IMR-90 (cell line): ENCODE measurements at regions not wholly inside any gene's neighbourhood (a gene's known extent, or its start where the extent isn't known, plus 50 kb on each side); places are given as distances from the start of the nearest gene placed in this dataset.

Source experiments
- ATAC-seq: fragments of 200-7000 bp; cut with Tn5 transposase; 2 replicates; pipeline ENCODE4 v1.9.1; 2020; ENCODE audit warnings: low read depth, mild to moderate bottlenecking, moderate library complexity
- BruUV-seq: library from RNA; stranded (reverse); fragments of 400-500 nt; replicated peaks from 2 replicates; lab custom pipeline; 2021; lab: Mats Ljungman, UMichigan
- CTCF ChIA-PET: fragments of 300-600 bp; formaldehyde crosslinking; extraction: SDS; loops from one replicate; lab custom pipeline; 2021; ENCODE audit warnings: antibody characterized with exemption; lab: Yijun Ruan, JAX
- POLR2A ChIA-PET: fragments of 300-600 bp; sonication (Branson Sonifier 250); formaldehyde crosslinking; loops from one replicate; lab custom pipeline; 2022; ENCODE audit warnings: antibody characterized with exemption; ENCODE audit not compliant: unreplicated experiment; lab: Charles Lee
- DNase-seq: peaks from one replicate; pipeline ENCODE4 v3.0.0; 2013
- H2AFZ ChIP-seq: replicated peaks from 2 replicates; pipeline ENCODE3; 2013; ENCODE audit warnings: low read length, mild to moderate bottlenecking; ENCODE audit not compliant: poor library complexity
- H2AK5ac ChIP-seq: 2 replicates; pipeline ENCODE4 v1.6.1; 2013; ENCODE audit warnings: low read depth, low read length, inconsistent platforms
- H2AK9ac ChIP-seq: replicated peaks from 2 replicates; pipeline ENCODE3; 2013; ENCODE audit warnings: mild to moderate bottlenecking, low read depth, low read length, moderate library complexity; ENCODE audit not compliant: poor library complexity
- H2BK120ac ChIP-seq: 2 replicates; pipeline ENCODE4 v1.6.1; 2013; ENCODE audit warnings: low read depth, low read length, inconsistent platforms
- H2BK15ac ChIP-seq: 3 replicates; pipeline ENCODE4 v1.6.1; 2013; ENCODE audit warnings: low read depth, low read length, inconsistent platforms
- H2BK20ac ChIP-seq: 2 replicates; pipeline ENCODE4 v1.6.1; 2013; ENCODE audit warnings: low read depth, mild to moderate bottlenecking, inconsistent platforms, low read length, moderate library complexity
- H2BK5ac ChIP-seq: 2 replicates; pipeline ENCODE4 v1.6.1; 2013; ENCODE audit warnings: mild to moderate bottlenecking, low read depth, low read length, inconsistent platforms; ENCODE audit not compliant: poor library complexity, severe bottlenecking
- H3K14ac ChIP-seq: replicated peaks from 2 replicates; pipeline ENCODE4 v1.6.1; 2013; ENCODE audit warnings: low read depth, low read length, inconsistent platforms
- H3K18ac ChIP-seq: 2 replicates; pipeline ENCODE4 v1.6.1; 2013; ENCODE audit warnings: low read depth, low read length, control low read depth
- H3K23ac ChIP-seq: 2 replicates; pipeline ENCODE4 v1.6.1; 2013; ENCODE audit warnings: low read depth, low read length, inconsistent platforms
- H3K27ac ChIP-seq: 2 replicates; pipeline ENCODE4 v1.5.1; 2013; ENCODE audit warnings: mild to moderate bottlenecking, control low read depth, low read length; ENCODE audit not compliant: insufficient read depth
- H3K27me3 ChIP-seq: 2 replicates; pipeline ENCODE4 v1.6.1; 2013; ENCODE audit warnings: low read length; ENCODE audit not compliant: control insufficient read depth, insufficient read depth
- H3K36me3 ChIP-seq: 2 replicates; pipeline ENCODE4 v1.6.1; 2013; ENCODE audit warnings: low read length, mixed read lengths; ENCODE audit not compliant: control insufficient read depth, insufficient read depth
- H3K4ac ChIP-seq: 2 replicates; pipeline ENCODE4 v1.6.1; 2013; ENCODE audit warnings: low read depth, low read length, inconsistent platforms
- H3K4me1 ChIP-seq: 2 replicates; pipeline ENCODE4 v1.6.1; 2013; ENCODE audit warnings: low read length, mixed read lengths; ENCODE audit not compliant: control insufficient read depth, insufficient read depth
- H3K4me2 ChIP-seq: 2 replicates; pipeline ENCODE4 v1.6.1; 2013; ENCODE audit warnings: low read depth, mild to moderate bottlenecking, control low read depth, low read length, moderate library complexity
- H3K4me3 ChIP-seq: 2 replicates; pipeline ENCODE4 v1.5.1; 2013; ENCODE audit warnings: low read depth, mild to moderate bottlenecking, control low read depth, low read length, moderate library complexity; ENCODE audit not compliant: insufficient read depth
- H3K56ac ChIP-seq: 2 replicates; pipeline ENCODE4 v1.6.1; 2013; ENCODE audit warnings: low read length, inconsistent platforms; ENCODE audit not compliant: insufficient read depth; ENCODE audit errors: extremely low read depth
- H3K79me1 ChIP-seq, 2 experiments: 2 replicates each; pipeline ENCODE4 v1.6.1; 2013; ENCODE audit warnings: low read length in 2 of 2, inconsistent platforms in 1 of 2, low read depth in 1 of 2
- H3K9ac ChIP-seq: 2 replicates; pipeline ENCODE4 v1.6.1; 2013; ENCODE audit warnings: low read depth, low read length, control low read depth
- H3K9me1 ChIP-seq: 2 replicates; pipeline ENCODE4 v1.6.1; 2013; ENCODE audit warnings: low read length, inconsistent platforms; ENCODE audit not compliant: insufficient read depth
- H3K9me3 ChIP-seq: 2 replicates; pipeline ENCODE4 v1.6.1; 2013; ENCODE audit warnings: low read length; ENCODE audit not compliant: control insufficient read depth, insufficient read depth
- H4K20me1 ChIP-seq: 2 replicates; pipeline ENCODE4 v1.6.1; 2013; ENCODE audit warnings: low read length, inconsistent platforms; ENCODE audit not compliant: insufficient read depth
- H4K5ac ChIP-seq: 2 replicates; pipeline ENCODE4 v1.6.1; 2013; ENCODE audit warnings: mild to moderate bottlenecking, low read depth, low read length, control low read depth
- H4K8ac ChIP-seq, 2 experiments: 2 replicates each; pipeline ENCODE4 v1.6.1; 2013; ENCODE audit warnings: low read depth in 2 of 2, low read length in 2 of 2, control low read depth in 1 of 2, inconsistent platforms in 1 of 2
- H4K91ac ChIP-seq: 2 replicates; pipeline ENCODE4 v1.6.1; 2013; ENCODE audit warnings: low read depth, low read length, inconsistent platforms; ENCODE audit not compliant: insufficient read depth
- BHLHE40 ChIP-seq: fragments of 150-350 bp; IDR thresholded peaks from 2 replicates; pipeline ENCODE4 v1.6.1; 2016; ENCODE audit warnings: mild to moderate bottlenecking, low read depth, low read length
- CEBPB ChIP-seq: IDR thresholded peaks from 2 replicates; pipeline ENCODE4 v1.6.1; 2012; ENCODE audit warnings: low read depth, low read length, improper control_type of control experiment
- CHD1 ChIP-seq: IDR thresholded peaks from 2 replicates; pipeline ENCODE4 v1.6.1; 2012; ENCODE audit warnings: low read depth, low read length, improper control_type of control experiment
- CTCF ChIP-seq: conservative IDR thresholded peaks from 2 replicates; pipeline ENCODE4 v1.5.1; 2012; ENCODE audit warnings: mild to moderate bottlenecking, low read depth, low read length, improper control_type of control experiment
- ELK1 ChIP-seq: fragments of 150-350 bp; IDR thresholded peaks from 2 replicates; pipeline ENCODE4 v1.6.1; 2016; ENCODE audit warnings: low read depth, mild to moderate bottlenecking, low read length, moderate library complexity, borderline replicate concordance
- FOS ChIP-seq: fragments of 150-350 bp; IDR thresholded peaks from 2 replicates; pipeline ENCODE4 v1.6.1; 2016; ENCODE audit warnings: low read depth, low read length
- MAFK ChIP-seq: IDR thresholded peaks from 2 replicates; pipeline ENCODE4 v1.6.1; 2012; ENCODE audit warnings: low read depth, low read length, improper control_type of control experiment
- MAZ ChIP-seq: IDR thresholded peaks from 2 replicates; pipeline ENCODE4 v1.6.1; 2012; ENCODE audit warnings: low read depth, mild to moderate bottlenecking, low read length, improper control_type of control experiment, moderate library complexity, borderline replicate concordance
- MXI1 ChIP-seq: IDR thresholded peaks from 2 replicates; pipeline ENCODE4 v1.6.1; 2012; ENCODE audit warnings: low read depth, mild to moderate bottlenecking, low read length, moderate library complexity, borderline replicate concordance
- NFE2L2 ChIP-seq: fragments of 150-350 bp; IDR thresholded peaks from 2 replicates; pipeline ENCODE4 v1.6.1; 2016; ENCODE audit warnings: low read depth, mild to moderate bottlenecking, low read length
- POLR2A ChIP-seq: IDR thresholded peaks from 2 replicates; pipeline ENCODE4 v1.6.1; 2012; ENCODE audit warnings: mild to moderate bottlenecking, low read depth, low read length
- RAD21 ChIP-seq: IDR thresholded peaks from 2 replicates; pipeline ENCODE4 v1.6.1; 2012; ENCODE audit warnings: low read length, improper control_type of control experiment
- RCOR1 ChIP-seq: IDR thresholded peaks from 2 replicates; pipeline ENCODE4 v1.6.1; 2012; ENCODE audit warnings: mild to moderate bottlenecking, low read length, improper control_type of control experiment; ENCODE audit not compliant: insufficient replicate concordance
- RFX5 ChIP-seq: IDR thresholded peaks from 2 replicates; pipeline ENCODE4 v1.8.0; 2012; ENCODE audit warnings: low read depth, mild to moderate bottlenecking, low read length, moderate library complexity
- SMC3 ChIP-seq: fragments of 150-350 bp; IDR thresholded peaks from 2 replicates; pipeline ENCODE4 v1.6.1; 2016; ENCODE audit warnings: low read depth, mild to moderate bottlenecking, antibody characterized with exemption, low read length, moderate library complexity
- USF2 ChIP-seq: fragments of 150-350 bp; IDR thresholded peaks from 2 replicates; pipeline ENCODE4 v1.6.1; 2017; ENCODE audit warnings: mild to moderate bottlenecking, antibody characterized with exemption, low read length, low read depth
- dilution Hi-C: fragments of 300-500 bp; cut with HindIII; formaldehyde crosslinking; loops from one replicate; pipeline ENCODE4 v1.14.3; 2018; ENCODE audit warnings: low sequenced_read_pairs; ENCODE audit not compliant: unreplicated experiment
- in situ Hi-C: fragments of 300-500 bp; cut with MboI; formaldehyde crosslinking; loops from 3 replicates; pipeline ENCODE4 v1.14.3; 2019; ENCODE audit warnings: low sequenced_read_pairs, inconsistent platforms, mixed read lengths
- intact Hi-C: fragments of 100-400 bp; cut with micrococcal nuclease; formaldehyde crosslinking; loops from 2 replicates; pipeline ENCODE4 v1.10.0; 2022

GRCh38 chr1:91589437-91589836, 88.8 kb downstream of the CDC7 start:
- Histone ChIP-seq H2AFZ (no peak overlapping the region), H4K5ac (peak overlapping the region; percentile 35; the same call in 1 of the 2 replicates), H3K79me1 (no peaks in the 10 kb centered on the region), H3K27ac (no peak overlapping the region), H3K4ac (no peak overlapping the region), H3K4me2 (peak overlapping the region; percentile 33; the same call in 1 of the 2 replicates), H2AK9ac (no peak overlapping the region), H3K14ac (no peak overlapping the region), H2BK5ac (no peak overlapping the region), H3K9me1 (peaks cover 4% of the 10 kb centered on the region), H3K4me3 (no peak overlapping the region), H3K18ac (peak overlapping the region; percentile 24), H3K27me3 (no peaks in the 10 kb centered on the region), H3K4me1 (no peaks in the 10 kb centered on the region), H3K36me3 (no peaks in the 10 kb centered on the region), H4K8ac (no peak overlapping the region), H2BK120ac (no peak overlapping the region), H3K56ac (no peak overlapping the region), H2BK15ac (no peak overlapping the region), H4K91ac (no peak overlapping the region), H2BK20ac (no peak overlapping the region), H3K23ac (no peak overlapping the region), H4K20me1 (no peaks in the 10 kb centered on the region), H2AK5ac (no peak overlapping the region), H3K9ac (no peak overlapping the region), H3K9me3 (no peaks in the 10 kb centered on the region)
- in situ Hi-C loops (no loop called here), intact Hi-C loops (no loop called here), dilution Hi-C loops (no loop called here)
- ChIA-PET CTCF (no interaction called here), POLR2A (no interaction called here)
- BruUV-seq = no TSS peak
- no peak for DNase-seq
- no peak for ATAC-seq
- TF ChIP-seq FOS (no peak), ELK1 (no peak), MAZ (no peak), NFE2L2 (no peak), RAD21 (no peak), MAFK (no peak), CTCF (no peak), POLR2A (no peak), RCOR1 (no peak), RFX5 (no peak), SMC3 (no peak), BHLHE40 (no peak), MXI1 (no peak), USF2 (no peak), CHD1 (no peak), CEBPB (no peak)
